ENCODE measurements at regions not wholly inside any gene's neighbourhood (a gene's known extent, or its start where the extent isn't known, plus 50 kb on each side); places are given as distances from the start of the nearest gene placed in this dataset.
A peak's percentile ranks its signal among the peaks of the same experiment; 100 is the strongest.

GRCh38 chr3:187896646-187897045 lies 151.4 kb upstream of the BCL6 start:
- Histone ChIP-seq H3K36me3 (ENCODE audit: control insufficient read depth in 4 of 4, insufficient read depth in 4 of 4, low read length in 4 of 4) (no peaks in the 10 kb centered on the region), H3K4me3 (no peak overlapping the region), H3K4me1 (ENCODE audit: control insufficient read depth in 5 of 5, insufficient read depth in 5 of 5, low read length in 5 of 5) (no peaks in the 10 kb centered on the region), H3K27ac (ENCODE audit: low read depth in 1 of 2, low read length in 1 of 2) (no peak overlapping the region), H3K9ac (ENCODE audit: insufficient read depth in 1 of 2, low read length in 2 of 2) (no peak overlapping the region), H3K9me3 (ENCODE audit: control insufficient read depth in 4 of 4, insufficient read depth in 3 of 4, low read length in 3 of 4) (no peaks in the 10 kb centered on the region), H3K27me3 (ENCODE audit: control insufficient read depth in 3 of 3, insufficient read depth in 3 of 3, low read length in 2 of 3) (no peaks in the 10 kb centered on the region)
- WGBS, 2 donors, result 74 to 78% methylated on average over 6 of the region's 6 CpGs
- no peak for TF ChIP-seq CTCF (IDR thresholded peaks at IDR 0.05; ENCODE audit: control extremely low read depth, extremely low read depth)
- ATAC-seq (ENCODE audit: insufficient read depth, low FRiP score) (no peak), DNase-seq (peak; percentile 27 to 67 (median 41))

- no peaks in the 10 kb centered on the region for H3K36me3 ChIP-seq (ENCODE audit: control insufficient read depth in 4 of 4, insufficient read depth in 4 of 4, low read length in 4 of 4)
- TF ChIP-seq CTCF (IDR thresholded peaks at IDR 0.05; ENCODE audit: control extremely low read depth, extremely low read depth), result no peak
- ATAC-seq (ENCODE audit: insufficient read depth, low FRiP score) (no peak), DNase-seq (no peak)
- H3K27ac ChIP-seq (ENCODE audit: low read depth in 1 of 2, low read length in 1 of 2), result no peak overlapping the region
- H3K9me3 ChIP-seq (ENCODE audit: control insufficient read depth in 4 of 4, insufficient read depth in 3 of 4, low read length in 3 of 4), result no peaks in the 10 kb centered on the region
- no peaks in the 10 kb centered on the region for H3K4me1 ChIP-seq (ENCODE audit: control insufficient read depth in 5 of 5, insufficient read depth in 5 of 5, low read length in 5 of 5)
- no peak overlapping the region for H3K4me3 ChIP-seq
- WGBS, 2 donors, result 88 to 91% methylated on average over 4 of the region's 4 CpGs
- peaks cover 0 to 3% (median 0%) of the 10 kb centered on the region in 3 donors for H3K27me3 ChIP-seq (ENCODE audit: control insufficient read depth in 3 of 3, insufficient read depth in 3 of 3, low read length in 2 of 3)
- no peak overlapping the region for H3K9ac ChIP-seq (ENCODE audit: insufficient read depth in 1 of 2, low read length in 2 of 2)
Measured at GRCh38 chr3:187899246-187899645, 154.0 kb upstream of the BCL6 start.

GRCh38 chr3:187900993-187901755 lies 155.9 kb upstream of the BCL6 start:
- Histone ChIP-seq H3K4me3 (no peak overlapping the region), H3K4me1 (ENCODE audit: control insufficient read depth in 5 of 5, insufficient read depth in 5 of 5, low read length in 5 of 5) (no peaks in the 10 kb centered on the region), H3K27ac (ENCODE audit: low read depth in 1 of 2, low read length in 1 of 2) (no peak overlapping the region), H3K9ac (ENCODE audit: insufficient read depth in 1 of 2, low read length in 2 of 2) (no peak overlapping the region), H3K9me3 (ENCODE audit: control insufficient read depth in 4 of 4, insufficient read depth in 3 of 4, low read length in 3 of 4) (no peaks in the 10 kb centered on the region), H3K27me3 (ENCODE audit: control insufficient read depth in 3 of 3, insufficient read depth in 3 of 3, low read length in 2 of 3) (peaks cover 0 to 3% (median 0%) of the 10 kb centered on the region in 3 donors), H3K36me3 (ENCODE audit: control insufficient read depth in 4 of 4, insufficient read depth in 4 of 4, low read length in 4 of 4) (no peaks in the 10 kb centered on the region)
- ATAC-seq (ENCODE audit: insufficient read depth, low FRiP score), result no peak
- DNase-seq, result no peak
- 80 to 90% methylated on average over 4 of the region's 4 CpGs for WGBS, 2 donors
- TF ChIP-seq CTCF (IDR thresholded peaks at IDR 0.05; ENCODE audit: control extremely low read depth, extremely low read depth), result no peak

Measured in lung (tissue), 11 donors.